Bronchial epithelial cell (primary cell): ENCODE measurements at regions not wholly inside any gene's neighbourhood (a gene's known extent, or its start where the extent isn't known, plus 50 kb on each side); places are given as distances from the start of the nearest gene placed in this dataset.

Experiments used
- DNase-seq: peaks from one replicate; pipeline ENCODE4 v3.0.0-alpha.2; 2010; ENCODE audit warnings: low read depth
- FAIRE-seq: peaks from 2 replicates; lab custom pipeline; 2011; peaks lifted over from hg19 to GRCh38; lab: Jason Lieb, UNC
- H3K27me3 ChIP-seq: 2 replicates; pipeline ENCODE4 v1.5.1; 2011; ENCODE audit warnings: low read length; ENCODE audit not compliant: control insufficient read depth, insufficient read depth
- H3K36me3 ChIP-seq: 2 replicates; pipeline ENCODE4 v1.5.1; 2011; ENCODE audit warnings: low read length; ENCODE audit not compliant: control insufficient read depth, insufficient read depth
- H3K4me3 ChIP-seq: 2 replicates; pipeline ENCODE4 v1.5.1; 2011; ENCODE audit warnings: mild to moderate bottlenecking, low read depth, low read length, control low read depth
- TF ChIP-seq, protein P1 (sequence below): IDR thresholded peaks from 2 replicates; pipeline ENCODE4 v1.5.1; 2011; ENCODE audit warnings: mild to moderate bottlenecking, moderate library complexity, low read length, control low read depth, inconsistent platforms; ENCODE audit not compliant: insufficient read depth, severe bottlenecking

- TF ChIP-seq, protein P1, sequence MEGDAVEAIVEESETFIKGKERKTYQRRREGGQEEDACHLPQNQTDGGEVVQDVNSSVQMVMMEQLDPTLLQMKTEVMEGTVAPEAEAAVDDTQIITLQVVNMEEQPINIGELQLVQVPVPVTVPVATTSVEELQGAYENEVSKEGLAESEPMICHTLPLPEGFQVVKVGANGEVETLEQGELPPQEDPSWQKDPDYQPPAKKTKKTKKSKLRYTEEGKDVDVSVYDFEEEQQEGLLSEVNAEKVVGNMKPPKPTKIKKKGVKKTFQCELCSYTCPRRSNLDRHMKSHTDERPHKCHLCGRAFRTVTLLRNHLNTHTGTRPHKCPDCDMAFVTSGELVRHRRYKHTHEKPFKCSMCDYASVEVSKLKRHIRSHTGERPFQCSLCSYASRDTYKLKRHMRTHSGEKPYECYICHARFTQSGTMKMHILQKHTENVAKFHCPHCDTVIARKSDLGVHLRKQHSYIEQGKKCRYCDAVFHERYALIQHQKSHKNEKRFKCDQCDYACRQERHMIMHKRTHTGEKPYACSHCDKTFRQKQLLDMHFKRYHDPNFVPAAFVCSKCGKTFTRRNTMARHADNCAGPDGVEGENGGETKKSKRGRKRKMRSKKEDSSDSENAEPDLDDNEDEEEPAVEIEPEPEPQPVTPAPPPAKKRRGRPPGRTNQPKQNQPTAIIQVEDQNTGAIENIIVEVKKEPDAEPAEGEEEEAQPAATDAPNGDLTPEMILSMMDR, result no peak
- Histone ChIP-seq H3K27me3 (no peaks in the 10 kb centered on the region), H3K36me3 (peaks cover 6% of the 10 kb centered on the region), H3K4me3 (no peak overlapping the region)
- DNase-seq, result no peak
- FAIRE-seq, result no peak
Measured at GRCh38 chr20:52098186-52098585, 93.4 kb downstream of the ZFP64 start.

DNA sequence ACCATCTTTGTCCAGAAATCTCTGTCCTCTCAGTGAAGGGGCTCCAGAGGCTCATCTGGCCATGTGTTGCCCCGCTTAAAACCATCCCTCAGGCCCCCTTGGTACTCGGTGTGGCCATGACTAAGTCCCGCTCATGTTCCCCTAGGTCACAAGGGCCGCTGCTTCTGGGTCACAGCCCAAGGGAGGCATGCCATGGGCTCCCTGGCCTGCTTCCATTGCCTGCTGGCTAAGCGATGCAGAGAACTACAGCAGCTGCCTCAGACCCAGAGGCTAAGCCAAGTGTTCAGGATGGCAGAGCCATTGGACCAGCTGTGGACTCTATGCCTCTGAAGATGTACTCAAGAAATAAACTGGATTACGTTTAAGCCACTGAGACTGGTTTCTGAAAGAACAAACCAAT is 95.5 kb downstream of the ZFP64 start:
- DNase-seq, result no peak

DNA sequence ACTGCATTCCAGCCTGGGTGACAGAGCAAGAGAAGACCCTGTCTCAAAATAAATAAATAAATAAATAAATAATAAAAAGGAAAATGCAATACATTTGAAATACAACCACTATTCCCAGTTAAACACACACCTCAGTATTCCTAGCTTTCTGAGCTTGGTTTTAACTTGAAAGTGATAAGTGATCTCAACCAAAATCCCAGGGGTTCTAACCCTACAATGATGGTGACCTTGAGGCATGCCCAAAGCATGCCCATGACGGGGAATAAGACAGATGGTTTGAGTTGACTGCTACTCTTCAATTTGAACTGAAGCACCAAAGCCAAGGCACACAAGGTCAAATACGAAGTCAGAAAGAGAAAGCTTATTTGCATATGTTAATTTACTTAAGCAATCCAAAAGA is 96.9 kb downstream of the ZFP64 start:
- FAIRE-seq (no peak), DNase-seq (no peak)
- H3K4me3 ChIP-seq, result no peak overlapping the region
- H3K27me3 ChIP-seq, result no peaks in the 10 kb centered on the region
- H3K36me3 ChIP-seq, result peaks cover 6% of the 10 kb centered on the region
- TF ChIP-seq, protein P1, result no peak

More for the DNA sequence above, 95.5 kb downstream of the ZFP64 start:
- Histone ChIP-seq H3K27me3 (no peaks in the 10 kb centered on the region), H3K4me3 (no peak overlapping the region), H3K36me3 (peaks cover 6% of the 10 kb centered on the region)
- TF ChIP-seq, protein P1, result no peak
- FAIRE-seq, result no peak

DNA sequence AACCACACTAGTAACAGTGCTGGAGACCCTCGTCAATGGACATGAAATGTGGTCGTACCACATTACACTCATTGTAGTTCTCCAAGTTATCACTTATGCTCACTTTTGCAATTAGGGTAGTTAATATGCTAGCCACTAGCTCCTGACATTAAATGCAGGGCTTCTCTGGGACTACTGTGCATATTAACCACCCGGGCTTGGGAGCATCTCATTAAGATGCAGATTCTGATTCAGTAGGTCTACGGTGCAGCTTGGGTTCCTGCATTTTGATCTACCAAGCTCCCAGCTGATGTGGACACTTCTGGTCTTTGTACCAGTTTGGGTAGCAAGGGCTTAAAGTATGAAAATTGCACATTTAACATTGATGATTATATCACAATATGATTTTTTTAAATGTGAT is 98.0 kb downstream of the ZFP64 start:
- Histone ChIP-seq H3K4me3 (no peak overlapping the region), H3K27me3 (no peaks in the 10 kb centered on the region), H3K36me3 (peaks cover 6% of the 10 kb centered on the region)
- TF ChIP-seq, protein P1, result no peak
- DNase-seq (no peak), FAIRE-seq (no peak)

DNA sequence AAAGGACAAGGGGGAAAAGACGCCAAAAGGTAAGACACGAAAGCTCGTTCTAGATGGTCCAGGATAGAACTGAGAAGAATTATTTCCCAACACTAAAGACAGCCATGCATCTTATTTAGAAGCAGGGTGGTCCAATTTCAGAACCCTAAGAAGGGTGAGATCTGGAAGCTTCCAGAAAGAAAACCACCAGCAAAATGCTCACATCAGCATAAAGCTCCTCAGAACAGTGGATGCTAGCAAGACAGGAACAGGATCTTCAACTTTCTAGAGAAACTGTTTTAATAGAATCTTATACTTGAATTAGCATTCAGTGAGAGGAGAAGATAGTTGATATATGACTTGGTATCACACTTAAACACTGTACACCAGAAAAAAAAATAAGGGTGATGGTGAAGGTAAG is 101.5 kb downstream of the ZFP64 start:
- Histone ChIP-seq H3K4me3 (no peak overlapping the region), H3K36me3 (peaks cover 3% of the 10 kb centered on the region), H3K27me3 (no peaks in the 10 kb centered on the region)
- FAIRE-seq (no peak), DNase-seq (no peak)
- TF ChIP-seq, protein P1, result no peak

- TF ChIP-seq, protein P1, result no peak
- DNase-seq, result no peak
- Histone ChIP-seq H3K4me3 (no peak overlapping the region), H3K27me3 (no peaks in the 10 kb centered on the region), H3K36me3 (peaks cover 6% of the 10 kb centered on the region)
- no peak for FAIRE-seq
Measured at GRCh38 chr20:52087471-52087870, 104.1 kb downstream of the ZFP64 start.
